ENCODE measurements at regions not wholly inside any gene's neighbourhood (a gene's known extent, or its start where the extent isn't known, plus 50 kb on each side); places are given as distances from the start of the nearest gene placed in this dataset.
"Not testable (repeated sequence)": the region's sequence is repeated elsewhere in the genome, so short reads cannot be mapped to it uniquely, and the experiment has no call there.

GRCh38 chr4:31408121-31408520, 688.0 kb downstream of the PCDH7 start:
- DNase-seq = peak; percentile 38

- no peak for DNase-seq
These were observed 691.4 kb downstream of the PCDH7 start for GRCh38 chr4:31411565-31411964.

- no peak for DNase-seq
These were observed 695.5 kb downstream of the PCDH7 start for GRCh38 chr4:31415629-31416028.

- DNase-seq = no peak
These were observed 696.3 kb downstream of the PCDH7 start for GRCh38 chr4:31416498-31416897.

- peak; percentile 3 for DNase-seq
These were observed 696.9 kb downstream of the PCDH7 start for GRCh38 chr4:31417040-31417439.

GRCh38 chr4:31422006-31422405, 701.8 kb downstream of the PCDH7 start:
- no peak for DNase-seq

- DNase-seq = no peak
These were observed 707.5 kb downstream of the PCDH7 start for GRCh38 chr4:31427691-31428090.

- no peak for DNase-seq
These were observed 722.1 kb downstream of the PCDH7 start for GRCh38 chr4:31442236-31442635.

GRCh38 chr4:31445526-31445925, 725.4 kb downstream of the PCDH7 start:
- peak; percentile 86 for DNase-seq

- no peak for DNase-seq
These were observed 735.4 kb downstream of the PCDH7 start for GRCh38 chr4:31455612-31456011.

- DNase-seq = peak; percentile 10
These were observed 738.6 kb downstream of the PCDH7 start for GRCh38 chr4:31458813-31459212.

- no peak for DNase-seq
These were observed 741.3 kb downstream of the PCDH7 start for GRCh38 chr4:31461421-31461820.

- no peak for DNase-seq
These were observed 747.6 kb downstream of the PCDH7 start for GRCh38 chr4:31467781-31468180.

GRCh38 chr4:31474221-31474620, 754.1 kb downstream of the PCDH7 start:
- no peak for DNase-seq

- peak; percentile 81 for DNase-seq
These were observed 762.5 kb downstream of the PCDH7 start for GRCh38 chr4:31482691-31483090.

GRCh38 chr4:31499216-31499615, 779.0 kb downstream of the PCDH7 start:
- DNase-seq = not testable (repeated sequence)

- DNase-seq = no peak
These were observed 796.4 kb downstream of the PCDH7 start for GRCh38 chr4:31516520-31516919.

- no peak for DNase-seq
These were observed 798.7 kb downstream of the PCDH7 start for GRCh38 chr4:31518796-31519250.

- no peak for DNase-seq
These were observed 810.4 kb downstream of the PCDH7 start for GRCh38 chr4:31530555-31530954.

- no peak for DNase-seq
These were observed 818.7 kb downstream of the PCDH7 start for GRCh38 chr4:31538877-31539276.

GRCh38 chr4:31539284-31540069, 819.3 kb downstream of the PCDH7 start:
- DNase-seq = no peak

GRCh38 chr4:31545330-31545729, 825.2 kb downstream of the PCDH7 start:
- no peak for DNase-seq

- DNase-seq = no peak
These were observed 825.6 kb downstream of the PCDH7 start for GRCh38 chr4:31545755-31546154.

GRCh38 chr4:31548021-31548420, 827.9 kb downstream of the PCDH7 start:
- no peak for DNase-seq

- no peak for DNase-seq
These were observed 828.7 kb downstream of the PCDH7 start for GRCh38 chr4:31548823-31549222.
